ENCODE measurements at regions not wholly inside any gene's neighbourhood (a gene's known extent, or its start where the extent isn't known, plus 50 kb on each side); places are given as distances from the start of the nearest gene placed in this dataset.
"Not testable (repeated sequence)": the region's sequence is repeated elsewhere in the genome, so short reads cannot be mapped to it uniquely, and the experiment has no call there.

GRCh38 chr3:164401923-164402322 is 676.4 kb downstream of the SI start:
- Histone ChIP-seq H3K9me3 (no peaks in the 10 kb centered on the region), H3K27ac (no peak overlapping the region), H3K4me2 (no peak overlapping the region), H3K4me3 (no peak overlapping the region), H3K4me1 (no peaks in the 10 kb centered on the region)
- ChIA-PET CTCF (no interaction called here), POLR2A (no interaction called here)
- 88% methylated on average over 5 of the region's 30 CpGs for WGBS (ENCODE audit: missing lambda C conversion rate)
- TF ChIP-seq HEYL (CRISPR knock-in tag; IDR thresholded peaks at IDR 0.05), result no peak
- TF ChIP-seq NPAS2 (CRISPR knock-in tag; IDR thresholded peaks at IDR 0.05; ENCODE audit: borderline replicate concordance), result no peak
- no peak for TF ChIP-seq CBX8 (IDR thresholded peaks at IDR 0.05)
- TF ChIP-seq GATA3 (IDR thresholded peaks at IDR 0.05; ENCODE audit: borderline replicate concordance), result no peak
- no peak for TF ChIP-seq PBX3 (IDR thresholded peaks at IDR 0.05)
- no peak for TF ChIP-seq JUN (IDR thresholded peaks at IDR 0.05)
- TF ChIP-seq POLR2AphosphoS2 (conservative IDR thresholded peaks at IDR 0.05; ENCODE audit: low read length), result no peak
- no peak for ATAC-seq
- no peak for DNase-seq (ENCODE audit: low read depth in 1 of 2, low spot score in 1 of 2)
- no peak for FAIRE-seq

DNA sequence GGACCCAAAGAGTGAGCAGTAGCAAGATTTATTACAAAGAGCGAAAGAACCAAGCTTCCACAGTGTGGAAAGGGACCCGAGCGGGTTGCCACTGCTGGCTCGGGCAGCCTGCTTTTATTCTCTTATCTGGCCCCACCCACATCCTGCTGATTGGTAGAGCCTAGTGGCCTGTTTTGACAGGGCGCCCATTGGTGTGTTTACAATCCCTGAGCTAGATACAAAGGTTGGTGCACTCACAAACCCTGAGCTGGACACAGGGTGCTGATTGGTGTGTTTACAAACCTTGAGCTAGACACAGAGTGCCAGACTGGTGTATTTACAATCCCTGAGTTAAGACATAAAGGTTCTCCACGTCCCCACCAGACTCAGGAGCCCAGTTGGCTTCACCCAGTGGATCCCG is 676.9 kb downstream of the SI start:
- ATAC-seq; POLR2A ChIA-PET; H3K4me2 ChIP-seq; H3K27ac ChIP-seq; DNase-seq (ENCODE audit: low read depth in 1 of 2, low spot score in 1 of 2); H3K9me3 ChIP-seq; H3K4me1 ChIP-seq; H3K4me3 ChIP-seq; CTCF ChIA-PET; FAIRE-seq: not testable (repeated sequence)
- 69% methylated on average over 5 of the region's 7 CpGs for WGBS (ENCODE audit: missing lambda C conversion rate)

GRCh38 chr3:164397462-164397861 is 680.8 kb downstream of the SI start:
- CTCF ChIA-PET, result no interaction called here
- Histone ChIP-seq H3K4me3 (no peak overlapping the region), H3K27ac (no peak overlapping the region), H3K4me2 (no peak overlapping the region), H3K4me1 (no peaks in the 10 kb centered on the region), H3K9me3 (no peaks in the 10 kb centered on the region)
- no peak for ATAC-seq
- POLR2A ChIA-PET, result no interaction called here
- TF ChIP-seq ZSCAN20 (CRISPR knock-in tag; IDR thresholded peaks at IDR 0.05) (no peak), ELK1 (IDR thresholded peaks at IDR 0.05; ENCODE audit: low read depth, low read length) (no peak), CEBPB (IDR thresholded peaks at IDR 0.05) (no peak), NR3C1 (IDR thresholded peaks at IDR 0.05) (no peak), NPAS2 (CRISPR knock-in tag; IDR thresholded peaks at IDR 0.05; ENCODE audit: borderline replicate concordance) (no peak), RARB (CRISPR knock-in tag; IDR thresholded peaks at IDR 0.05) (no peak), CHD2 (IDR thresholded peaks at IDR 0.05; ENCODE audit: low read length, partially characterized antibody) (no peak), SMC3 (IDR thresholded peaks at IDR 0.05) (no peak), FOXS1 (CRISPR knock-in tag; IDR thresholded peaks at IDR 0.05) (no peak)
- no peak for DNase-seq (ENCODE audit: low read depth in 1 of 2, low spot score in 1 of 2)
- FAIRE-seq, result no peak

DNA sequence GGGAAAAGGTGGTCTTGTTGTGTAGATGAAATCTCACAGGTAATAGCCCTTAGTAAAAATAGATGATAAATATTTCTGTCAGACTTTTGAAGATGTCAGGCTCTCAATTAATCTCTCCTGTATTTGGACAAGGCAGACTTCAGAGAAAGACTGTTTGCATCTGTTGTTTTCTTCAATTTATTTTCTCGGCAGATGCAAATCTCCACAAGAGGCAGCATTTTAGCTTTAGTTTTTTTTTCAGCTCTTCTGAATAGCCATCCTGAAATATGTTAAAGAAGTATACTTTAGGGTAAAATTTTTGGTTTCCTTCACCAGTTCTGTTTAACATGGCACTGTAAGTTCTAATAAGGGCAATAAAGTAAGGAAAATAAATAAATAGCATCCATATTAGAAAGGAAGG is 685.1 kb downstream of the SI start:
- DNase-seq (ENCODE audit: low read depth in 1 of 2, low spot score in 1 of 2) (no peak), FAIRE-seq (no peak), ATAC-seq (no peak)
- Histone ChIP-seq H3K4me3 (no peak overlapping the region), H3K27ac (no peak overlapping the region), H3K4me2 (no peak overlapping the region), H3K9me3 (no peaks in the 10 kb centered on the region), H3K4me1 (no peaks in the 10 kb centered on the region)
- CTCF ChIA-PET, result no interaction called here
- WGBS (ENCODE audit: missing lambda C conversion rate), result 13% methylated on average over 1 of the region's 1 CpG
- POLR2A ChIA-PET, result no interaction called here
- TF ChIP-seq BHLHE40 (IDR thresholded peaks at IDR 0.05; ENCODE audit: low read depth, low read length) (no peak), HDAC2 (IDR thresholded peaks at IDR 0.05) (no peak), ZSCAN20 (CRISPR knock-in tag; IDR thresholded peaks at IDR 0.05) (no peak), USF2 (IDR thresholded peaks at IDR 0.05) (no peak), HES2 (IDR thresholded peaks at IDR 0.05) (no peak), TFCP2L1 (CRISPR knock-in tag; IDR thresholded peaks at IDR 0.05) (no peak), RFX5 (IDR thresholded peaks at IDR 0.05) (no peak), ZC3H11A (IDR thresholded peaks at IDR 0.05) (no peak), SMC3 (IDR thresholded peaks at IDR 0.05) (no peak), CBX8 (IDR thresholded peaks at IDR 0.05) (no peak), HOXB5 (CRISPR knock-in tag; IDR thresholded peaks at IDR 0.05) (no peak), ZNF302 (CRISPR knock-in tag; IDR thresholded peaks at IDR 0.05) (no peak), RARB (CRISPR knock-in tag; IDR thresholded peaks at IDR 0.05) (no peak), FOSL2 (IDR thresholded peaks at IDR 0.05) (no peak), FOSL2 (CRISPR knock-in tag; IDR thresholded peaks at IDR 0.05) (no peak), FOXS1 (CRISPR knock-in tag; IDR thresholded peaks at IDR 0.05) (no peak)
- TF ChIP-seq, protein P1, sequence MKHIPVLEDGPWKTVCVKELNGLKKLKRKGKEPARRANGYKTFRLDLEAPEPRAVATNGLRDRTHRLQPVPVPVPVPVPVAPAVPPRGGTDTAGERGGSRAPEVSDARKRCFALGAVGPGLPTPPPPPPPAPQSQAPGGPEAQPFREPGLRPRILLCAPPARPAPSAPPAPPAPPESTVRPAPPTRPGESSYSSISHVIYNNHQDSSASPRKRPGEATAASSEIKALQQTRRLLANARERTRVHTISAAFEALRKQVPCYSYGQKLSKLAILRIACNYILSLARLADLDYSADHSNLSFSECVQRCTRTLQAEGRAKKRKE (CRISPR knock-in tag; IDR thresholded peaks at IDR 0.05; ENCODE audit: low read depth), result no peak
- TF ChIP-seq, protein P2, sequence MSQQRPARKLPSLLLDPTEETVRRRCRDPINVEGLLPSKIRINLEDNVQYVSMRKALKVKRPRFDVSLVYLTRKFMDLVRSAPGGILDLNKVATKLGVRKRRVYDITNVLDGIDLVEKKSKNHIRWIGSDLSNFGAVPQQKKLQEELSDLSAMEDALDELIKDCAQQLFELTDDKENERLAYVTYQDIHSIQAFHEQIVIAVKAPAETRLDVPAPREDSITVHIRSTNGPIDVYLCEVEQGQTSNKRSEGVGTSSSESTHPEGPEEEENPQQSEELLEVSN (IDR thresholded peaks at IDR 0.05; ENCODE audit: borderline replicate concordance, low read depth), result no peak

Measured in A549 (cell line).